ENCODE measurements at regions not wholly inside any gene's neighbourhood (a gene's known extent, or its start where the extent isn't known, plus 50 kb on each side); places are given as distances from the start of the nearest gene placed in this dataset.
"Not testable (repeated sequence)": the region's sequence is repeated elsewhere in the genome, so short reads cannot be mapped to it uniquely, and the experiment has no call there.

- DNase-seq (ENCODE audit: low read depth): no peak
Measured at GRCh38 chr21:28703861-28704260, 288.8 kb downstream of the LTN1 start.

- no peak for DNase-seq (ENCODE audit: low read depth)
Measured at GRCh38 chr21:28699596-28700259, 292.9 kb downstream of the LTN1 start.

GRCh38 chr21:28699186-28699585 lies 293.5 kb downstream of the LTN1 start:
- no peak for DNase-seq (ENCODE audit: low read depth)

- no peak for DNase-seq (ENCODE audit: low read depth)
Measured at GRCh38 chr21:28696844-28697410, 295.8 kb downstream of the LTN1 start.

- no peak for DNase-seq (ENCODE audit: low read depth)
Measured at GRCh38 chr21:28693476-28693875, 299.2 kb downstream of the LTN1 start.

- DNase-seq (ENCODE audit: low read depth): no peak
Measured at GRCh38 chr21:28690196-28690595, 302.5 kb downstream of the LTN1 start.

- no peak for DNase-seq (ENCODE audit: low read depth)
Measured at GRCh38 chr21:28688381-28688780, 304.3 kb downstream of the LTN1 start.

- no peak for DNase-seq (ENCODE audit: low read depth)
Measured at GRCh38 chr21:28687586-28687985, 305.1 kb downstream of the LTN1 start.

- DNase-seq (ENCODE audit: low read depth): no peak
Measured at GRCh38 chr21:28683982-28684752, 308.5 kb downstream of the LTN1 start.

GRCh38 chr21:28682884-28683283 lies 309.8 kb downstream of the LTN1 start:
- DNase-seq (ENCODE audit: low read depth): not testable (repeated sequence)

- DNase-seq (ENCODE audit: low read depth): not testable (repeated sequence)
Measured at GRCh38 chr21:28677096-28677495, 315.6 kb downstream of the LTN1 start.

- no peak for DNase-seq (ENCODE audit: low read depth)
Measured at GRCh38 chr21:28675331-28676041, 317.2 kb downstream of the LTN1 start.

- DNase-seq (ENCODE audit: low read depth): no peak
Measured at GRCh38 chr21:28674763-28675162, 317.9 kb downstream of the LTN1 start.

- no peak for DNase-seq (ENCODE audit: low read depth)
Measured at GRCh38 chr21:28671549-28672195, 321.0 kb downstream of the LTN1 start.

- no peak for DNase-seq (ENCODE audit: low read depth)
Measured at GRCh38 chr21:28669971-28670653, 322.6 kb downstream of the LTN1 start.

- no peak for DNase-seq (ENCODE audit: low read depth)
Measured at GRCh38 chr21:28669321-28669720, 323.4 kb downstream of the LTN1 start.

- DNase-seq (ENCODE audit: low read depth): no peak
Measured at GRCh38 chr21:28663754-28664153, 328.9 kb downstream of the LTN1 start.

- DNase-seq (ENCODE audit: low read depth): no peak
Measured at GRCh38 chr21:28663111-28663693, 329.5 kb downstream of the LTN1 start.

GRCh38 chr21:28657566-28657965 lies 335.1 kb downstream of the LTN1 start:
- DNase-seq (ENCODE audit: low read depth): no peak

GRCh38 chr21:28655471-28655870 lies 337.2 kb downstream of the LTN1 start:
- DNase-seq (ENCODE audit: low read depth): no peak

GRCh38 chr21:28654406-28654805 lies 338.3 kb downstream of the LTN1 start:
- DNase-seq (ENCODE audit: low read depth): no peak

Data from activated T-helper 9 cell treated with anti-CD3 and anti-CD28 coated beads, Interleukin-2, amount 50 U/mL, for 16 hours (primary cell).